ENCODE measurements at regions not wholly inside any gene's neighbourhood (a gene's known extent, or its start where the extent isn't known, plus 50 kb on each side); places are given as distances from the start of the nearest gene placed in this dataset.
A peak's percentile ranks its signal among the peaks of the same experiment; 100 is the strongest.
"Not testable (repeated sequence)": the region's sequence is repeated elsewhere in the genome, so short reads cannot be mapped to it uniquely, and the experiment has no call there.

GRCh38 chrX:124181515-124181914 is 150.9 kb upstream of the TEX13D start:
- H3K4me3 Mint-ChIP-seq; H3K27me3 Mint-ChIP-seq; H3K4me1 Mint-ChIP-seq; H3K36me3 Mint-ChIP-seq; ATAC-seq; H3K27ac Mint-ChIP-seq; DNase-seq; H3K9me3 Mint-ChIP-seq (ENCODE audit: low read depth); CTCF ChIA-PET: not testable (repeated sequence)

GRCh38 chrX:124190440-124190839 is 142.0 kb upstream of the TEX13D start:
- ATAC-seq: no peak
- Mint-ChIP-seq H3K4me1 (no peaks in the 10 kb centered on the region), H3K9me3 (ENCODE audit: low read depth) (no peaks in the 10 kb centered on the region), H3K4me3 (no peak overlapping the region), H3K36me3 (no peaks in the 10 kb centered on the region), H3K27me3 (no peaks in the 10 kb centered on the region), H3K27ac (no peak overlapping the region)
- CTCF ChIA-PET: no interaction called here
- no peak for DNase-seq

GRCh38 chrX:124194199-124194598 is 138.3 kb upstream of the TEX13D start:
- Mint-ChIP-seq H3K27ac (no peak overlapping the region), H3K4me3 (no peak overlapping the region), H3K27me3 (no peaks in the 10 kb centered on the region), H3K36me3 (no peaks in the 10 kb centered on the region), H3K4me1 (no peaks in the 10 kb centered on the region), H3K9me3 (ENCODE audit: low read depth) (no peaks in the 10 kb centered on the region)
- no peak for ATAC-seq
- no peak for DNase-seq
- CTCF ChIA-PET: no interaction called here

- Mint-ChIP-seq H3K27me3 (no peaks in the 10 kb centered on the region), H3K36me3 (no peaks in the 10 kb centered on the region), H3K27ac (no peak overlapping the region), H3K9me3 (ENCODE audit: low read depth) (no peaks in the 10 kb centered on the region), H3K4me1 (no peaks in the 10 kb centered on the region), H3K4me3 (no peak overlapping the region)
- no peak for DNase-seq
- no peak for ATAC-seq
- CTCF ChIA-PET: no interaction called here
Measured at GRCh38 chrX:124194901-124195300, 137.6 kb upstream of the TEX13D start.

GRCh38 chrX:124203311-124203710 is 129.1 kb upstream of the TEX13D start:
- Mint-ChIP-seq H3K4me3 (no peak overlapping the region), H3K4me1 (no peaks in the 10 kb centered on the region), H3K27me3 (peaks cover 3% of the 10 kb centered on the region), H3K27ac (no peak overlapping the region), H3K9me3 (ENCODE audit: low read depth) (peaks cover 5% of the 10 kb centered on the region), H3K36me3 (peaks cover 4% of the 10 kb centered on the region)
- DNase-seq (no peak), ATAC-seq (no peak)
- CTCF ChIA-PET: no interaction called here

- peaks cover 17% of the 10 kb centered on the region for H3K4me1 Mint-ChIP-seq
- H3K27me3 Mint-ChIP-seq: peaks cover 3% of the 10 kb centered on the region
- H3K36me3 Mint-ChIP-seq: no peaks in the 10 kb centered on the region
- no peak overlapping the region for H3K27ac Mint-ChIP-seq
- no peak for ATAC-seq
- H3K9me3 Mint-ChIP-seq (ENCODE audit: low read depth): no peaks in the 10 kb centered on the region
- H3K4me3 Mint-ChIP-seq: no peak overlapping the region
- CTCF ChIA-PET: no interaction called here
- no peak for DNase-seq
Measured at GRCh38 chrX:124208660-124209059, 123.8 kb upstream of the TEX13D start.

- Mint-ChIP-seq H3K36me3 (no peaks in the 10 kb centered on the region), H3K4me1 (peaks cover 23% of the 10 kb centered on the region), H3K27me3 (peaks cover 3% of the 10 kb centered on the region), H3K4me3 (no peak overlapping the region), H3K9me3 (ENCODE audit: low read depth) (no peaks in the 10 kb centered on the region), H3K27ac (no peak overlapping the region)
- CTCF ChIA-PET: interaction anchor here (1.2 kb wide), 1 partner anchor 23 kb away, joined by 3 read pairs; no protein-coding TSS in a partner anchor
- ATAC-seq (no peak), DNase-seq (no peak)
Measured at GRCh38 chrX:124209792-124210576, 122.5 kb upstream of the TEX13D start.

DNA sequence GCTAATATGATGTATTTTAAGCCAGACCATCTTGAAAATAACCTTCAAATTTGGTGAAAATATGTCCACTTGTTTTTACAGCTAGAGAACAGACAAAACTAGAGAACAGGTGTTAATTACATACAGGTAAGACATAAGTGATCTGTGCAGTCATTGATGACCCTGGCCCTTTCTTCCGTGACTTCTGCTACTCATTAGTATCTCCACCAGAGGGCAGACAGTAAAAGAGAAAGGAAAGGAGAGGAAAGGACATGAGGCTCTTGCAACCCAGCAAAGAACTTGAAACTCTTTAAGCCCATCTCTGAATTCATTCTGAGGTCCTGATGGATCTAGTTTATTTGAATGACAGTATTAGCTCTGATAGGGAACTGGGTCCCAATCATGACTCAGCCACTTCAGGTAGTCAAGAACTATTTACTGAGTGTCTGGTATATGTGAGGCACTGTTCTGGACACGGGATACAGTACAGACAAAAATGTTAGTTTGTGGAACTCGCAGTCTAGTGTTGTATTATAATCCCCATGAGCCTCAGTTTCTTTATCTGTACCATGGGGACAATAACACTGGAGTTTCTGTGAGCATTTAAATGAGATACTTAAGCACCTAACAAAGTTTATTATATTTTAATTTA is 121.0 kb upstream of the TEX13D start:
- CTCF ChIA-PET: interaction anchor here (0.9 to 1.2 kb wide), 4 partner anchors 13 to 195 kb away, joined by 3 to 4 read pairs (median 3); partner anchors contain the start of gene SH2D1A
- peak; percentile 44 for DNase-seq
- peaks cover 37% of the 10 kb centered on the region for H3K4me1 Mint-ChIP-seq

GRCh38 chrX:124212622-124213021 is 119.8 kb upstream of the TEX13D start:
- H3K27ac Mint-ChIP-seq: peak overlapping the region; percentile 79
- DNase-seq: peak; percentile 47
- CTCF ChIA-PET: no interaction called here
- H3K36me3 Mint-ChIP-seq: no peaks in the 10 kb centered on the region
- H3K4me3 Mint-ChIP-seq: no peak overlapping the region
- no peaks in the 10 kb centered on the region for H3K9me3 Mint-ChIP-seq (ENCODE audit: low read depth)
- no peaks in the 10 kb centered on the region for H3K27me3 Mint-ChIP-seq
- ATAC-seq: peak; percentile 38
- H3K4me1 Mint-ChIP-seq: peaks cover 49% of the 10 kb centered on the region

More for the DNA sequence above, 121.0 kb upstream of the TEX13D start:
- no peak overlapping the region for H3K27ac Mint-ChIP-seq
- H3K9me3 Mint-ChIP-seq (ENCODE audit: low read depth): no peaks in the 10 kb centered on the region
- H3K4me3 Mint-ChIP-seq: no peak overlapping the region
- H3K27me3 Mint-ChIP-seq: peaks cover 3% of the 10 kb centered on the region
- no peaks in the 10 kb centered on the region for H3K36me3 Mint-ChIP-seq
- ATAC-seq: peak; percentile 72

DNA sequence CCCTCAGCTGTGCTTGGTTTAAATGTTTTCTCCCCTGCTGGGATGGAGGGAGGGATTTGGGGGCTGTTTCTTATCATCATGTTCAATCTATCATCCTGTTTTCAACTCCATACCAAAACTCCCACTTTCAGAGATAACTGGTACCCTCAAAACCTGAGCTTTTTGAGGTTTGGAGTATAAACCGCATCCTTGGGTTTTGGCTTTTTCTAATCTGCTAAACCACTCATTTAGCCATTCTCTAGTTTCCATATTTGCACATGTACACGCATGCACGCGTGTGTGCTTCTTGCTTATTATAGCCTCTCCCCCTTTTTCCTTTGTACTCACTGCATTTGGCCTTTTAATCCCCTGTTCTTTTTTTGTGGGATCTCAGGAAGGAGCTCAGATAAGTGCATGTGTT is 116.7 kb upstream of the TEX13D start:
- no peaks in the 10 kb centered on the region for H3K9me3 Mint-ChIP-seq (ENCODE audit: low read depth)
- peak; percentile 48 for DNase-seq
- H3K4me3 Mint-ChIP-seq: no peak overlapping the region
- no peaks in the 10 kb centered on the region for H3K27me3 Mint-ChIP-seq
- no peaks in the 10 kb centered on the region for H3K36me3 Mint-ChIP-seq
- CTCF ChIA-PET: no interaction called here
- H3K4me1 Mint-ChIP-seq: peaks cover 71% of the 10 kb centered on the region
- peak overlapping the region; percentile 69 for H3K27ac Mint-ChIP-seq
- ATAC-seq: no peak

DNA sequence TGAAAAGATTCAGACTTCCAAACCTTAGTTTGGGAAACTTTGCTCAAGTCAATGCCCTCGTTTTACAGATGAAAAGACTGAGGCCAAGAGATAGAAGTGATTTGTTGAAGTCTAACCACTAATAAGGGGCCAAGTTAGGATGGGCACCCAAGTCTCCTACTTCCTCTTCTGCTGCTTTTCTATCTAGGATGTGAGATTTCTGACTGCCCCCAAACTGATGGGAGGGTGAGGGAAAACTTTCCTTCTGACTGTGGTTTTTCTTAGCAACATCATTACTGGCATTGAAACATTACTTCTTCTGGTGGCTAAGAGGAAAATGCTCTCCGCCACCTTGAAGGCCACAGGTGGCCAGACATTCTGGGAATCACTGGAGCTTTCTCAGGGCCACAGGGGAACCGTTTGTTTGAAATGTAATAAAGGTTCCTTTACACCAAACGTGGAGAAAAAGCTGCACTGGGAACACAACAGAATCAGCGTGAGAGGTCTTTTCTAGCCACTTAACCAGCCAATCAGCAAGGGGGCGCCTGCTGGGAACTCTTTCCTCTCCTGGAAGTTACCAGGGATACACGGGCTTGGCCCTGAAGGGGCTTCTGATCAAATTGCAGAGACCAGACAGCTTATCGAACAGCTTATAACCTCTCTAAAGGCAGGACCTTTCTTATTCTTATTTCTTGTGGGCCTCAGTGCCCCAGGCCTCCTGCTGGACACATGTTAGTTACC is 115.9 kb upstream of the TEX13D start:
- ATAC-seq: no peak
- peaks cover 69% of the 10 kb centered on the region for H3K4me1 Mint-ChIP-seq
- peak overlapping the region; percentile 49 for H3K4me3 Mint-ChIP-seq
- no peaks in the 10 kb centered on the region for H3K9me3 Mint-ChIP-seq (ENCODE audit: low read depth)
- H3K36me3 Mint-ChIP-seq: no peaks in the 10 kb centered on the region
- H3K27ac Mint-ChIP-seq: peak overlapping the region; percentile 96
- H3K27me3 Mint-ChIP-seq: no peaks in the 10 kb centered on the region
- CTCF ChIA-PET: interaction anchor here (0.7 to 2.1 kb wide), 5 partner anchors 11 to 130 kb away, joined by 3 to 7 read pairs (median 3); partner anchors contain the start of gene SH2D1A
- no peak for DNase-seq

DNA sequence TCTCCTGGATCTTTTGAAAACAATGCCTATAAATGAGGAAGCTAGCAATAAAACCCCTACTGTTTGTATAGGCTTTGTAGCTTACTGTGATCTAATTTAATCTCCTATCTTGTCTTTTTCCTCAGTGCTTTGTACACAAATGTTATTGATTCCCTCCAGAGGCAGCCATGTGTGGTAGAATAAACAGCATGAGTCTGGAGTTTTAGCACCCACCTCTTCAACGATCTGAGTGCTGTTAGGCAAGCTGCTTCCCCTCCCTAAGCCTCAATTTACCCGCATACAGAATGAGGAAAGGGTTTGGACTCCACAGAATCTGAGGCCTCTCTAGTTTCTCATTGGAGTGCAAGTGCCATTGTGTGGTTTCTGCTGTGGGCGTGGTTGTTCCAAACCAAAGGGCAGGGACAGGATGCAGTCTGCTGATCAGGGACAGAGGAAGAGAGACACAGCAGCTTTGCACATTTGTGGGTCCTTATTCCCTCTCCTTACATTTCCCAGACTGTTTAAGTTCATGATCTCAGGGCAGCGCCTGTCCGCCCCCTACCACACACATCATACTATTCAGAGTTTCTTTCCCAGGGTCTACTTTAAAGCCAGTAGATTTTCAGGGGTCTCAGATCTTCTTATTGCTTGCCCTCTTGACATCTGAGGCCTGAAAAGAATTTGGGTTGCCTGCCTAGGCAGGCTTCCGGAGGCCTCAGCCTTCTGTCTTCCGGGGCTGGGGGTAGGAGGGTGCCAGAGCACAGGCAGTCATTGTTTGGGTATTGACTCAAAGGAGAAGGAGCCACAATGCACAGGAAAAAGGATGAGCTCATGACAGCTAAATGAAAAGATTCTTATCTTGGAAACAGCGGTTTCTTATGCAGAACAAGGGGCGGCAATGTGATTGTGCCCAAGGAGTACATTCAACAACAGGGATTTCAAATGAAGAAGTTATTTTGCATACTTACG is 114.9 kb upstream of the TEX13D start:
- no peaks in the 10 kb centered on the region for H3K36me3 Mint-ChIP-seq
- CTCF ChIA-PET: interaction anchor here (0.8 to 2.1 kb wide), 5 partner anchors 10 to 153 kb away, joined by 3 to 7 read pairs (median 3); no protein-coding TSS in a partner anchor
- peak; percentile 80 for DNase-seq

More for the DNA sequence above, 114.9 kb upstream of the TEX13D start:
- H3K27ac Mint-ChIP-seq: peak overlapping the region; percentile 96
- H3K27me3 Mint-ChIP-seq: no peaks in the 10 kb centered on the region
- peaks cover 66% of the 10 kb centered on the region for H3K4me1 Mint-ChIP-seq
- no peaks in the 10 kb centered on the region for H3K9me3 Mint-ChIP-seq (ENCODE audit: low read depth)
- peak overlapping the region; percentile 49 for H3K4me3 Mint-ChIP-seq
- peak; percentile 94 for ATAC-seq

All from activated CD8-positive, alpha-beta memory T cell treated with anti-CD3 and anti-CD28 coated beads, Interleukin-2, amount 10 ng/mL, durations not matched to agents 7 days and 5 days (primary cell).